ENCODE measurements at regions not wholly inside any gene's neighbourhood (a gene's known extent, or its start where the extent isn't known, plus 50 kb on each side); places are given as distances from the start of the nearest gene placed in this dataset.

- H3K9me3 ChIP-seq = no peaks in the 10 kb centered on the region
- WGBS, 2 donors = 39 to 42% methylated on average over 2 of the region's 2 CpGs
These were observed 119.4 kb upstream of the VGLL2 start for GRCh38 chr6:117145940-117146339.

GRCh38 chr6:117149324-117149723 lies 116.0 kb upstream of the VGLL2 start:
- Histone ChIP-seq H3K9me3 (no peaks in the 10 kb centered on the region), H3K4me3 (no peak overlapping the region), H3K27ac (no peak overlapping the region), H3K36me3 (no peaks in the 10 kb centered on the region), H3K4me1 (no peaks in the 10 kb centered on the region), H3K27me3 (no peaks in the 10 kb centered on the region)
- 24 to 32% methylated on average over 1 of the region's 1 CpG for WGBS, 2 donors
- TF ChIP-seq CTCF (IDR thresholded peaks at IDR 0.05) = no peak
- TF ChIP-seq POLR2A (IDR thresholded peaks at IDR 0.05) = no peak
- no peak for TF ChIP-seq EP300 (IDR thresholded peaks at IDR 0.05)
- no peak for TF ChIP-seq POLR2AphosphoS5 (IDR thresholded peaks at IDR 0.05)
- DNase-seq (no peak), ATAC-seq (ENCODE audit: low FRiP score in 2 of 2) (no peak)

More at GRCh38 chr6:117145940-117146339, 119.4 kb upstream of the VGLL2 start:
- Histone ChIP-seq H3K27ac (no peak overlapping the region), H3K4me1 (no peaks in the 10 kb centered on the region), H3K4me3 (no peak overlapping the region), H3K36me3 (no peaks in the 10 kb centered on the region), H3K27me3 (no peaks in the 10 kb centered on the region)
- TF ChIP-seq POLR2A (IDR thresholded peaks at IDR 0.05) = no peak
- ATAC-seq (ENCODE audit: low FRiP score in 2 of 2) = no peak
- no peak for DNase-seq

- no peak for ATAC-seq (ENCODE audit: low FRiP score in 2 of 2)
- WGBS, 2 donors = 28 to 36% methylated on average over 1 of the region's 1 CpG
- Histone ChIP-seq H3K4me3 (no peak overlapping the region), H3K4me1 (no peaks in the 10 kb centered on the region), H3K9me3 (no peaks in the 10 kb centered on the region), H3K27ac (no peak overlapping the region), H3K36me3 (no peaks in the 10 kb centered on the region), H3K27me3 (no peaks in the 10 kb centered on the region)
- no peak for DNase-seq
- TF ChIP-seq POLR2A (IDR thresholded peaks at IDR 0.05) (no peak), POLR2AphosphoS5 (IDR thresholded peaks at IDR 0.05) (no peak), CTCF (IDR thresholded peaks at IDR 0.05) (no peak), EP300 (IDR thresholded peaks at IDR 0.05) (no peak)
These were observed 108.6 kb upstream of the VGLL2 start for GRCh38 chr6:117156741-117157140.

GRCh38 chr6:117157448-117157847 lies 107.9 kb upstream of the VGLL2 start:
- Histone ChIP-seq H3K4me3 (no peak overlapping the region), H3K4me1 (no peaks in the 10 kb centered on the region), H3K9me3 (no peaks in the 10 kb centered on the region), H3K36me3 (no peaks in the 10 kb centered on the region), H3K27ac (no peak overlapping the region), H3K27me3 (no peaks in the 10 kb centered on the region)
- DNase-seq = no peak
- WGBS, 2 donors = 44 to 51% methylated on average over 3 of the region's 3 CpGs
- no peak for ATAC-seq (ENCODE audit: low FRiP score in 2 of 2)
- no peak for TF ChIP-seq POLR2A (IDR thresholded peaks at IDR 0.05)
- no peak for TF ChIP-seq EP300 (IDR thresholded peaks at IDR 0.05)

- DNase-seq = no peak
- Histone ChIP-seq H3K27ac (no peak overlapping the region), H3K4me1 (no peaks in the 10 kb centered on the region), H3K27me3 (no peaks in the 10 kb centered on the region), H3K4me3 (no peak overlapping the region), H3K9me3 (no peaks in the 10 kb centered on the region), H3K36me3 (no peaks in the 10 kb centered on the region)
- 21 to 41% methylated on average over 2 of the region's 2 CpGs for whole genome bisulfite sequencing, 2 donors
- TF ChIP-seq POLR2A (IDR thresholded peaks at IDR 0.05) = no peak
- no peak for TF ChIP-seq POLR2AphosphoS5 (IDR thresholded peaks at IDR 0.05)
- no peak for TF ChIP-seq EP300 (IDR thresholded peaks at IDR 0.05)
- no peak for TF ChIP-seq CTCF (IDR thresholded peaks at IDR 0.05)
- ATAC-seq (ENCODE audit: low FRiP score in 2 of 2) = no peak
These were observed 99.4 kb upstream of the VGLL2 start for GRCh38 chr6:117165911-117166499.

Measured in upper lobe of left lung (tissue), 6 donors.